ENCODE measurements at regions not wholly inside any gene's neighbourhood (a gene's known extent, or its start where the extent isn't known, plus 50 kb on each side); places are given as distances from the start of the nearest gene placed in this dataset.

DNA sequence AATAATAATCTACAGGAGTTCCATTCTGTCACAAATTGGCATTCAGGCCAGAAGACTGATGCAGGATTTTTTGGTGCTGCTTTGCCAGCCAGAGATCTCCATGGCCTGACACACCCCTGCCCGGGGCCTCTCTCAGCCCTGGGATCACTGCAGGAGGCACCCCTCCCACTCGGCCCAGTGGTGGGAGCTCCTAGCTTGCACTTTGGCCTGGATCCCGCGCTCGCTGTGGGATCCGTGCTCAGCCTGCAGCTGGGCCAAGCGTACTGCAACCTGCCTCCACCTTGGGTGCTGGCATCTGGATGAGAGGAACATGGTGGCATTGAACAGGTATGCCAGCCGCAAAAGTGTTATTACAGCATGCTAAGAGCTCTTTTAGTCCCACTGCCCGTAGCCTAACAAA is 656.7 kb upstream of the CCDC54 start:
- DNase-seq (ENCODE audit: extremely low read depth, low read depth): no peak
- TF ChIP-seq, protein P1, sequence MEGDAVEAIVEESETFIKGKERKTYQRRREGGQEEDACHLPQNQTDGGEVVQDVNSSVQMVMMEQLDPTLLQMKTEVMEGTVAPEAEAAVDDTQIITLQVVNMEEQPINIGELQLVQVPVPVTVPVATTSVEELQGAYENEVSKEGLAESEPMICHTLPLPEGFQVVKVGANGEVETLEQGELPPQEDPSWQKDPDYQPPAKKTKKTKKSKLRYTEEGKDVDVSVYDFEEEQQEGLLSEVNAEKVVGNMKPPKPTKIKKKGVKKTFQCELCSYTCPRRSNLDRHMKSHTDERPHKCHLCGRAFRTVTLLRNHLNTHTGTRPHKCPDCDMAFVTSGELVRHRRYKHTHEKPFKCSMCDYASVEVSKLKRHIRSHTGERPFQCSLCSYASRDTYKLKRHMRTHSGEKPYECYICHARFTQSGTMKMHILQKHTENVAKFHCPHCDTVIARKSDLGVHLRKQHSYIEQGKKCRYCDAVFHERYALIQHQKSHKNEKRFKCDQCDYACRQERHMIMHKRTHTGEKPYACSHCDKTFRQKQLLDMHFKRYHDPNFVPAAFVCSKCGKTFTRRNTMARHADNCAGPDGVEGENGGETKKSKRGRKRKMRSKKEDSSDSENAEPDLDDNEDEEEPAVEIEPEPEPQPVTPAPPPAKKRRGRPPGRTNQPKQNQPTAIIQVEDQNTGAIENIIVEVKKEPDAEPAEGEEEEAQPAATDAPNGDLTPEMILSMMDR (IDR thresholded peaks at IDR 0.05; ENCODE audit: low read depth, low read length, missing control alignments): no peak
- no peak overlapping the region for H3K4me3 ChIP-seq (replicated peaks; ENCODE audit: low read depth, low read length)

DNA sequence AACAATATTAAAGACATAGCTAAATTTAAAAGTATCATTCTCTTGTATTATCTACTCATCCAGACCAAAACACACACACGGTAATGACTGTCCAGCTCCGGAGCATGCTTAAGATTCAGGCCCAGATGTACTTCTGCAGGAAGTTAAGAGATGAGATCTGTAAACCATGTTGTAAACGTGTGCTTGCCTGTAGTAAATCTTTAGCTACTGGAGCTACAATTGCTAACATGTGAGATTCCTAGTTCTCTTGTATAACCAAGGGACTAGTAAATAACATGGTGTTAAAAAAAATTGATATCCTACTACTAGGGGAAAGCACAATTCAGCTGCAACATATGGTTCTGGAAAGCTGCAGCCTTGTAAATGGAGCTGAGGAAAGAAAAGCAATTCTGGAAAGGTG is 651.7 kb upstream of the CCDC54 start:
- DNase-seq (ENCODE audit: extremely low read depth, low read depth): peak; percentile 11
- no peak overlapping the region for H3K4me3 ChIP-seq (replicated peaks; ENCODE audit: low read depth, low read length)
- TF ChIP-seq, protein P1 (IDR thresholded peaks at IDR 0.05; ENCODE audit: low read depth, low read length, missing control alignments): no peak

DNA sequence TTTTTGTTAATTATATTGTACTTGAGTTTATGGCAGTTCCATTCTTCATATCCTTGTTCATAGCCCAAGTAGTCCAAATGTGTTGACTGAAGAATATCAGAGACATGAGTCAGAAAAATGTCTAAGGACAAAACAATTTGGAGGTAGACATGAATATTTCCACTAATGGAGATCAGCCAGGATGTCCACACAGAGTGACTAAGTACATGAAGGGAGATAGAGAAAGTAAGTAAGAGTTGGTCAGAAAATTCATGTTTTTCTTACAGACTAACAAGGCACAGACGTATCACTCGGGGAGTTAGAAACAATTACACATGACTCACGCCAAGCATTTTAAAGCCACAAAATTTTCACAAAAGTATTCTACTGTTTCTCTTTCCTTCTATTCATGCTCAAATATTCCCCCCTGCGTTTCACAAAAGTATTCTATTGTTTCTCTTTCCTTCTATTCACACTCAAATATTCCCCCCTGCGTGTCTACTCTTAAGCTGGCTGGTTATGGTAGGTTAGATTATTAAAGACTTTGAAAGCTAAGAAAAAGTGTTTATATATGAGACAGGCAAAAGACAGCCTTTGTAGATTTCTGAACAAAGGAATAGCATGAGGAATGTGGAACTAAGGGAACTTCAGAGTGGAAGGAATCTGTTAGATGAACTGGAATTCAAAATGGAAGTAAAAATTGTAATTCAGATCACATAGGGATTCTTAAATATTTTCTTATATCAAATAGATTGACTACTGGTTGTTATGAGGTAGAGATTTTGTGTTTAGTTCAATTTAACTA is 648.7 kb upstream of the CCDC54 start:
- peak; percentile 62 for DNase-seq (ENCODE audit: extremely low read depth, low read depth)
- H3K4me3 ChIP-seq (replicated peaks; ENCODE audit: low read depth, low read length): peak overlapping the region; percentile 8; the same call in 1 of the 2 replicates

DNA sequence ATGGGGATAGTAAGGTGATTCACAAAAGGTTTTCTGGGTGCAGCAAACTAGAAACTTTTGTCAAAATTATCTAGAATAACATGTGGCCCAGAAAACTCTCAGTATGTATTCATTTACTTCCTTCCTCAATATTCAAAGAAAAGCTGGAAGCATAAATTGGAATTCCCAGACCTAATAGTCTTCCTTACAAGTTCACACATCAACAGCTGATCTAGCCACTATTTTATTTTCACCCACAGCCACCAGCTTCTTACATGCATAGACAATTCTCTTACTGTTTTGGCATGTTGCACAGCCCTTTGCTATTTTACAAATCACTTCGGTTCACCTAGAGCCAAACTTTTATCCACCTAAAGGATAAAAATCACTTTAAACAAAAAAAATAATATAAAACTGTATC is 647.8 kb upstream of the CCDC54 start:
- no peak for DNase-seq (ENCODE audit: extremely low read depth, low read depth)
- H3K4me3 ChIP-seq (replicated peaks; ENCODE audit: low read depth, low read length): no peak overlapping the region
- TF ChIP-seq, protein P1 (IDR thresholded peaks at IDR 0.05; ENCODE audit: low read depth, low read length, missing control alignments): no peak

More for the DNA sequence above, 648.7 kb upstream of the CCDC54 start:
- TF ChIP-seq, protein P1 (IDR thresholded peaks at IDR 0.05; ENCODE audit: low read depth, low read length, missing control alignments): no peak

DNA sequence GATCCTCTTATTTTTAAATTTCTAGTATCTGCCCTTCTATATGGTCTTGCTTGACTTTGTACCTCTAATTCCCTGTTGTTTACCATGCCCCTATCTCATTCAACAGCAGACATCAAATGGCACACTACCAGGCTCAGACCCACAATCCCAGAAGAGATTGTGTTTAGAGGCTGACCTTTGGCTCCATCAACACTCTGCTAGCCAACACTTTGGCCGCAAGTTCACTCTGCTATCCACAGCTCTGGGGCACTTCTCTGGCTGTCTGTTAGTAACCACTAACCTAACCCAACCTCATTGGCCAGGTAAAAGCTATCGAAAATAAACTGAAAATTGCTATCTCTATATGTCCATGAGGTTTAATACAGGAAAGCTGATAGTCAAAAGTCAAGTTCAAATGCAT is 646.0 kb upstream of the CCDC54 start:
- TF ChIP-seq, protein P1 (IDR thresholded peaks at IDR 0.05; ENCODE audit: low read depth, low read length, missing control alignments): no peak
- no peak overlapping the region for H3K4me3 ChIP-seq (replicated peaks; ENCODE audit: low read depth, low read length)
- DNase-seq (ENCODE audit: extremely low read depth, low read depth): no peak

DNA sequence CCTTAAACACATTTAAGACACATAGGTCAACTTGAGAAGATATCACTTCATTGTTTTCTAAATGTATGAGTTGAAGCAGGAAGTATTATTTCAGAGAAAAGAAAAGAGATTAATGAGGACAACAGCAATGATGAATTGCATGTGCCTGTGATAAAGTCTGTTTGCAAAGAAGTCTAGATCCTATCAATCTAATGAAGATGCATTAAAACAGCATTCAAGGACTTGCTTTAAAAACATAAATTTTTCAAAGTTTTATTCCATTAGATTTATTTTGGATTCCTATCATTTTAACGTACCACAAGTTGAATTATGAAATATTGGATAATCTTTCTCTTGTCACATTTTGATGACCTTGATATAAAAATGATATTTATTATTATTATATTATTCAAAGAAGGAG is 642.5 kb upstream of the CCDC54 start:
- TF ChIP-seq, protein P1 (IDR thresholded peaks at IDR 0.05; ENCODE audit: low read depth, low read length, missing control alignments): no peak
- H3K4me3 ChIP-seq (replicated peaks; ENCODE audit: low read depth, low read length): no peak overlapping the region
- no peak for DNase-seq (ENCODE audit: extremely low read depth, low read depth)

All from HFF-Myc (cell line).